Naive thymus-derived CD4-positive, alpha-beta T cell (primary cell): ENCODE measurements at regions not wholly inside any gene's neighbourhood (a gene's known extent, or its start where the extent isn't known, plus 50 kb on each side); places are given as distances from the start of the nearest gene placed in this dataset.
"Not testable (repeated sequence)": the region's sequence is repeated elsewhere in the genome, so short reads cannot be mapped to it uniquely, and the experiment has no call there.

Experiments used
- ATAC-seq: fragments of 150-1000 bp; cut with Tn5 transposase; 2 replicates; pipeline ENCODE4 v1.10.0; 2021; ENCODE audit warnings: mild to moderate bottlenecking, moderate library complexity
- CTCF ChIA-PET: fragments of 350-600 bp; sonication (Branson Sonifier 250); formaldehyde crosslinking; loops from one replicate; lab custom pipeline; 2021; ENCODE audit warnings: antibody characterized with exemption; lab: Charles Lee
- POLR2A ChIA-PET: fragments of 350-600 bp; sonication (Branson Sonifier 250); formaldehyde crosslinking; loops from one replicate; lab custom pipeline; 2021; ENCODE audit warnings: antibody characterized with exemption, inconsistent platforms; lab: Charles Lee
- DNase-seq, 9 donors: peaks; one replicate each; pipeline versions ENCODE4 v3.0.0 to v3.0.0-alpha.2; 2020 to 2022; ENCODE audit warnings: mixed read lengths in 1 of 9
- H3K27ac ChIP-seq: one replicate; pipeline ENCODE4 v1.7.0; 2013; ENCODE audit warnings: mild to moderate bottlenecking, low read depth, low read length, moderate library complexity
- H3K27me3 ChIP-seq, 2 donors: one replicate each; pipeline ENCODE4 v1.7.0; 2013; ENCODE audit warnings: low read length in 2 of 2, mild to moderate bottlenecking in 2 of 2, moderate library complexity in 2 of 2; ENCODE audit not compliant: control insufficient read depth in 2 of 2, insufficient read depth in 2 of 2
- H3K36me3 ChIP-seq, 3 experiments: 1 replicate in 2 of 3; 2 replicates in 1 of 3; pipeline ENCODE4 v1.7.0; 2013; ENCODE audit warnings: low read length in 3 of 3, mild to moderate bottlenecking in 3 of 3, moderate library complexity in 1 of 3; ENCODE audit not compliant: insufficient read depth in 3 of 3, control insufficient read depth in 2 of 3
- H3K4me1 ChIP-seq, 2 donors: one replicate each; pipeline ENCODE4 v1.7.0; 2013; ENCODE audit warnings: low read length in 2 of 2, mild to moderate bottlenecking in 2 of 2, moderate library complexity in 1 of 2; ENCODE audit not compliant: control insufficient read depth in 2 of 2, insufficient read depth in 2 of 2
- H3K4me3 ChIP-seq: 2 replicates; pipeline ENCODE4 v1.7.0; 2013; ENCODE audit warnings: mild to moderate bottlenecking, low read length
- H3K9me3 ChIP-seq, 3 experiments: 1 replicate in 2 of 3; 2 replicates in 1 of 3; pipeline ENCODE4 v1.7.0; 2013; ENCODE audit warnings: low read length in 3 of 3; ENCODE audit not compliant: control insufficient read depth in 2 of 3
- H3K27ac Mint-ChIP-seq, 9 donors: one replicate each; pipeline ENCODE4 v1.8.0; 2020 to 2022; ENCODE audit warnings: mixed read lengths in 9 of 9, mild to moderate bottlenecking in 8 of 9, moderate library complexity in 5 of 9, inconsistent platforms in 2 of 9
- H3K27me3 Mint-ChIP-seq, 5 donors: one replicate each; pipeline ENCODE4 v1.8.0; 2021 to 2022; ENCODE audit warnings: mixed read lengths in 5 of 5, mild to moderate bottlenecking in 1 of 5
- H3K36me3 Mint-ChIP-seq, 5 donors: one replicate each; pipeline ENCODE4 v1.8.0; 2020 to 2022; ENCODE audit warnings: mixed read lengths in 5 of 5, mild to moderate bottlenecking in 3 of 5, inconsistent platforms in 1 of 5
- H3K4me1 Mint-ChIP-seq, 7 donors: one replicate each; pipeline ENCODE4 v1.8.0; 2020 to 2022; ENCODE audit warnings: mixed read lengths in 7 of 7, mild to moderate bottlenecking in 3 of 7, inconsistent platforms in 1 of 7
- H3K4me3 Mint-ChIP-seq, 10 donors: one replicate each; pipeline ENCODE4 v1.8.0; 2020 to 2022; ENCODE audit warnings: mild to moderate bottlenecking in 10 of 10, mixed read lengths in 10 of 10, moderate library complexity in 6 of 10, inconsistent platforms in 2 of 10
- H3K9me3 Mint-ChIP-seq, 11 donors: one replicate each; pipeline ENCODE4 v1.8.0; 2020 to 2022; ENCODE audit warnings: mixed read lengths in 11 of 11, mild to moderate bottlenecking in 4 of 11, inconsistent platforms in 1 of 11, moderate library complexity in 1 of 11
- intact Hi-C, 2 donors: fragments of 100-400 bp; cut with micrococcal nuclease; formaldehyde crosslinking; loops; one replicate each; pipeline ENCODE4 v1.15.1; 2023

- H3K4me3 ChIP-seq, intact Hi-C loops, H3K27ac ChIP-seq, H3K4me1 ChIP-seq, H3K4me3 Mint-ChIP-seq, H3K27ac Mint-ChIP-seq, H3K36me3 Mint-ChIP-seq, H3K9me3 ChIP-seq, H3K4me1 Mint-ChIP-seq, ATAC-seq, H3K27me3 Mint-ChIP-seq, POLR2A ChIA-PET, H3K27me3 ChIP-seq, CTCF ChIA-PET, H3K36me3 ChIP-seq, DNase-seq: not testable (repeated sequence)
- peaks cover 0 to 28% (median 8%) of the 10 kb centered on the region in 11 donors for H3K9me3 Mint-ChIP-seq
These were observed 985.8 kb upstream of the POT1 start for GRCh38 chr7:125915381-125915948.

GRCh38 chr7:125908711-125909110, 979.1 kb upstream of the POT1 start:
- intact Hi-C loops: no loop called here
- DNase-seq: no peak
- peaks cover 0 to 20% (median 7%) of the 10 kb centered on the region in 11 donors for H3K9me3 Mint-ChIP-seq
- H3K36me3 ChIP-seq: no peaks in the 10 kb centered on the region
- H3K27ac ChIP-seq: no peak overlapping the region
- H3K27ac Mint-ChIP-seq: no peak overlapping the region
- H3K4me1 Mint-ChIP-seq: peaks cover 0 to 2% (median 0%) of the 10 kb centered on the region in 7 donors
- POLR2A ChIA-PET: no interaction called here
- no peaks in the 10 kb centered on the region for H3K27me3 Mint-ChIP-seq
- H3K4me1 ChIP-seq: no peaks in the 10 kb centered on the region
- H3K27me3 ChIP-seq: no peaks in the 10 kb centered on the region
- no peak overlapping the region for H3K4me3 ChIP-seq
- no peaks in the 10 kb centered on the region for H3K9me3 ChIP-seq
- H3K4me3 Mint-ChIP-seq: no peak overlapping the region
- peaks cover 0 to 3% (median 0%) of the 10 kb centered on the region in 5 donors for H3K36me3 Mint-ChIP-seq
- CTCF ChIA-PET: no interaction called here
- ATAC-seq: no peak

GRCh38 chr7:125899577-125899976, 970.0 kb upstream of the POT1 start:
- ChIA-PET POLR2A (no interaction called here), CTCF (no interaction called here)
- H3K4me3 Mint-ChIP-seq: no peak overlapping the region
- H3K36me3 Mint-ChIP-seq: no peaks in the 10 kb centered on the region
- ATAC-seq (no peak), DNase-seq (no peak)
- H3K27ac Mint-ChIP-seq: no peak overlapping the region
- Histone ChIP-seq H3K27me3 (no peaks in the 10 kb centered on the region), H3K36me3 (no peaks in the 10 kb centered on the region), H3K4me1 (no peaks in the 10 kb centered on the region), H3K9me3 (no peaks in the 10 kb centered on the region), H3K27ac (no peak overlapping the region), H3K4me3 (no peak overlapping the region)
- H3K4me1 Mint-ChIP-seq: no peaks in the 10 kb centered on the region
- intact Hi-C loops: no loop called here
- peaks cover 0 to 38% (median 4%) of the 10 kb centered on the region in 11 donors for H3K9me3 Mint-ChIP-seq
- no peaks in the 10 kb centered on the region for H3K27me3 Mint-ChIP-seq

GRCh38 chr7:125892434-125892833, 962.8 kb upstream of the POT1 start:
- no peak overlapping the region for H3K4me3 ChIP-seq
- intact Hi-C loops: no loop called here
- DNase-seq (no peak), ATAC-seq (no peak)
- ChIA-PET POLR2A (no interaction called here), CTCF (no interaction called here)
- no peaks in the 10 kb centered on the region for H3K27me3 Mint-ChIP-seq
- H3K27ac ChIP-seq: no peak overlapping the region
- H3K36me3 Mint-ChIP-seq: peaks cover 0 to 2% (median 0%) of the 10 kb centered on the region in 5 donors
- H3K9me3 Mint-ChIP-seq: peaks cover 0 to 11% (median 4%) of the 10 kb centered on the region in 11 donors
- no peaks in the 10 kb centered on the region for H3K4me1 ChIP-seq
- H3K4me3 Mint-ChIP-seq: no peak overlapping the region
- no peaks in the 10 kb centered on the region for H3K4me1 Mint-ChIP-seq
- no peaks in the 10 kb centered on the region for H3K36me3 ChIP-seq
- no peak overlapping the region for H3K27ac Mint-ChIP-seq
- no peaks in the 10 kb centered on the region for H3K9me3 ChIP-seq
- no peaks in the 10 kb centered on the region for H3K27me3 ChIP-seq

GRCh38 chr7:125878988-125879387, 949.4 kb upstream of the POT1 start:
- H3K27me3 ChIP-seq: no peaks in the 10 kb centered on the region
- DNase-seq: no peak
- no peak overlapping the region for H3K4me3 ChIP-seq
- no peaks in the 10 kb centered on the region for H3K36me3 Mint-ChIP-seq
- no peaks in the 10 kb centered on the region for H3K4me1 Mint-ChIP-seq
- H3K9me3 Mint-ChIP-seq: peaks cover 0 to 4% (median 0%) of the 10 kb centered on the region in 11 donors
- no peaks in the 10 kb centered on the region for H3K27me3 Mint-ChIP-seq
- no peak for ATAC-seq
- intact Hi-C loops: no loop called here
- ChIA-PET CTCF (no interaction called here), POLR2A (no interaction called here)
- no peaks in the 10 kb centered on the region for H3K36me3 ChIP-seq
- H3K27ac Mint-ChIP-seq: no peak overlapping the region
- no peak overlapping the region for H3K4me3 Mint-ChIP-seq
- no peak overlapping the region for H3K27ac ChIP-seq
- no peaks in the 10 kb centered on the region for H3K4me1 ChIP-seq
- H3K9me3 ChIP-seq: no peaks in the 10 kb centered on the region

GRCh38 chr7:125878235-125878956, 948.8 kb upstream of the POT1 start:
- no peaks in the 10 kb centered on the region for H3K9me3 ChIP-seq
- Mint-ChIP-seq H3K27me3 (no peaks in the 10 kb centered on the region), H3K36me3 (no peaks in the 10 kb centered on the region), H3K4me3 (no peak overlapping the region), H3K4me1 (no peaks in the 10 kb centered on the region), H3K27ac (no peak overlapping the region), H3K9me3 (peaks cover 0 to 4% (median 0%) of the 10 kb centered on the region in 11 donors)
- no peaks in the 10 kb centered on the region for H3K4me1 ChIP-seq
- no peaks in the 10 kb centered on the region for H3K36me3 ChIP-seq
- intact Hi-C loops: no loop called here
- ChIA-PET POLR2A (no interaction called here), CTCF (no interaction called here)
- DNase-seq (no peak), ATAC-seq (no peak)
- H3K4me3 ChIP-seq: no peak overlapping the region
- H3K27me3 ChIP-seq: no peaks in the 10 kb centered on the region
- H3K27ac ChIP-seq: no peak overlapping the region

GRCh38 chr7:125877246-125877645, 947.6 kb upstream of the POT1 start:
- Histone ChIP-seq H3K36me3 (no peaks in the 10 kb centered on the region), H3K27me3 (no peaks in the 10 kb centered on the region), H3K4me1 (no peaks in the 10 kb centered on the region), H3K9me3 (no peaks in the 10 kb centered on the region), H3K27ac (no peak overlapping the region), H3K4me3 (no peak overlapping the region)
- no peak for ATAC-seq
- intact Hi-C loops: no loop called here
- no peaks in the 10 kb centered on the region for H3K36me3 Mint-ChIP-seq
- H3K27ac Mint-ChIP-seq: no peak overlapping the region
- no peak overlapping the region for H3K4me3 Mint-ChIP-seq
- DNase-seq: no peak
- H3K4me1 Mint-ChIP-seq: no peaks in the 10 kb centered on the region
- ChIA-PET POLR2A (no interaction called here), CTCF (no interaction called here)
- H3K9me3 Mint-ChIP-seq: peaks cover 0 to 4% (median 3%) of the 10 kb centered on the region in 11 donors
- H3K27me3 Mint-ChIP-seq: no peaks in the 10 kb centered on the region
